CD14-positive monocyte (primary cell): ENCODE measurements at regions not wholly inside any gene's neighbourhood (a gene's known extent, or its start where the extent isn't known, plus 50 kb on each side); places are given as distances from the start of the nearest gene placed in this dataset.

Source experiments
- DNase-seq, 3 donors: peaks; one replicate each; pipeline ENCODE4 v3.0.0-alpha.2; 2011 to 2022
- H2AFZ ChIP-seq: 2 replicates; pipeline ENCODE4 v1.6.0; 2012; ENCODE audit warnings: mild to moderate bottlenecking, low read depth, low read length, inconsistent platforms; ENCODE audit not compliant: insufficient read depth, poor library complexity, severe bottlenecking
- H3K27ac ChIP-seq, 2 donors: 1 replicate in 1 of 2; 2 replicates in 1 of 2; pipeline ENCODE4 v1.5.1; 2012 to 2013; ENCODE audit warnings: low read length in 2 of 2, control low read depth in 1 of 2, inconsistent platforms in 1 of 2, low read depth in 1 of 2, mild to moderate bottlenecking in 1 of 2
- H3K27me3 ChIP-seq, 2 donors: one replicate each; pipeline versions ENCODE4 v1.6.0 to v1.6.1; 2011 to 2013; ENCODE audit warnings: low read length in 2 of 2; ENCODE audit not compliant: control insufficient read depth in 2 of 2, insufficient read depth in 2 of 2
- H3K36me3 ChIP-seq, 2 donors: replicated peaks in 1 of 2; 1 replicate in 1 of 2; 2 replicates in 1 of 2; pipeline versions ENCODE4 v1.5.1 to v1.6.1; 2012 to 2013; ENCODE audit warnings: low read length in 2 of 2, control low read depth in 1 of 2, inconsistent platforms in 1 of 2, mild to moderate bottlenecking in 1 of 2; ENCODE audit not compliant: insufficient read depth in 2 of 2, control insufficient read depth in 1 of 2
- H3K4me1 ChIP-seq, 2 donors: 1 replicate in 1 of 2; 2 replicates in 1 of 2; pipeline versions ENCODE4 v1.5.1 to v1.6.1; 2012 to 2013; ENCODE audit warnings: low read length in 2 of 2, control low read depth in 1 of 2, inconsistent platforms in 1 of 2, mild to moderate bottlenecking in 1 of 2, moderate library complexity in 1 of 2; ENCODE audit not compliant: insufficient read depth in 2 of 2, control insufficient read depth in 1 of 2
- H3K4me2 ChIP-seq: replicated peaks from 2 replicates; pipeline ENCODE3; 2012; ENCODE audit warnings: low read length, moderate library complexity, mild to moderate bottlenecking; ENCODE audit not compliant: poor library complexity, severe bottlenecking; ENCODE audit errors: extremely low read depth
- H3K4me3 ChIP-seq, 3 experiments: fragments of 200-600 bp in 1 of 3; sonication (generic) in 1 of 3; replicated peaks in 1 of 3; 1 replicate in 2 of 3; 2 replicates in 1 of 3; pipeline ENCODE4 v1.5.1; 2011 to 2013; ENCODE audit warnings: low read length in 3 of 3, mild to moderate bottlenecking in 3 of 3, control low read depth in 2 of 3, low read depth in 2 of 3, inconsistent platforms in 1 of 3, moderate library complexity in 1 of 3
- H3K79me2 ChIP-seq: 2 replicates; pipeline ENCODE4 v1.6.0; 2012; ENCODE audit warnings: mild to moderate bottlenecking, control low read depth, inconsistent platforms, low read length, moderate library complexity; ENCODE audit not compliant: insufficient read depth
- H3K9ac ChIP-seq: 2 replicates; pipeline ENCODE4 v1.6.0; 2017; ENCODE audit warnings: low read length, mild to moderate bottlenecking; ENCODE audit not compliant: insufficient read depth, poor library complexity, severe bottlenecking
- H3K9me3 ChIP-seq, 2 donors: replicated peaks in 1 of 2; 1 replicate in 1 of 2; 2 replicates in 1 of 2; pipeline versions ENCODE4 v1.5.1 to v1.6.1; 2012 to 2013; ENCODE audit warnings: low read length in 2 of 2, control low read depth in 1 of 2; ENCODE audit not compliant: control insufficient read depth in 1 of 2, insufficient read depth in 1 of 2
- H4K20me1 ChIP-seq: 2 replicates; pipeline ENCODE4 v1.6.0; 2012; ENCODE audit warnings: mild to moderate bottlenecking, low read length, control low read depth, moderate library complexity; ENCODE audit not compliant: insufficient read depth
- H3K27ac Mint-ChIP-seq, 7 donors: one replicate each; pipeline ENCODE4 v1.8.0; 2020; ENCODE audit warnings: mild to moderate bottlenecking in 7 of 7, mixed read lengths in 7 of 7, moderate library complexity in 6 of 7, inconsistent platforms in 2 of 7
- H3K27me3 Mint-ChIP-seq, 3 donors: one replicate each; pipeline ENCODE4 v1.8.0; 2021 to 2022; ENCODE audit warnings: low read depth in 3 of 3, mild to moderate bottlenecking in 3 of 3, mixed read lengths in 3 of 3, moderate library complexity in 3 of 3, inconsistent platforms in 1 of 3
- H3K36me3 Mint-ChIP-seq, 2 donors: one replicate each; pipeline ENCODE4 v1.8.0; 2020; ENCODE audit warnings: mixed read lengths in 2 of 2, inconsistent platforms in 1 of 2, mild to moderate bottlenecking in 1 of 2
- H3K4me1 Mint-ChIP-seq: one replicate; pipeline ENCODE4 v1.8.0; 2020; ENCODE audit warnings: mild to moderate bottlenecking, mixed read lengths
- H3K4me3 Mint-ChIP-seq, 2 donors: one replicate each; pipeline ENCODE4 v1.8.0; 2020; ENCODE audit warnings: mild to moderate bottlenecking in 2 of 2, mixed read lengths in 2 of 2, moderate library complexity in 1 of 2
- H3K9me3 Mint-ChIP-seq, 7 donors: one replicate each; pipeline ENCODE4 v1.8.0; 2020 to 2022; ENCODE audit warnings: mixed read lengths in 7 of 7, mild to moderate bottlenecking in 6 of 7, moderate library complexity in 6 of 7, inconsistent platforms in 2 of 7
- CTCF ChIP-seq: fragments of 200-600 bp; IDR thresholded peaks from one replicate; pipeline ENCODE4 v1.8.0; 2022; ENCODE audit warnings: antibody characterized with exemption, mild to moderate bottlenecking
- WGBS: methylation state at CpG from one replicate; pipeline ENCODE4 v1.1.5; 2013; ENCODE audit warnings: missing lambda C conversion rate; ENCODE audit not compliant: insufficient coverage; 5-methylcytosine and 5-hydroxymethylcytosine counted together
- intact Hi-C, 2 donors: fragments of 100-400 bp; cut with micrococcal nuclease; formaldehyde crosslinking; loops; one replicate each; pipeline versions ENCODE4 v1.15.0 to v1.15.1; 2023

DNA sequence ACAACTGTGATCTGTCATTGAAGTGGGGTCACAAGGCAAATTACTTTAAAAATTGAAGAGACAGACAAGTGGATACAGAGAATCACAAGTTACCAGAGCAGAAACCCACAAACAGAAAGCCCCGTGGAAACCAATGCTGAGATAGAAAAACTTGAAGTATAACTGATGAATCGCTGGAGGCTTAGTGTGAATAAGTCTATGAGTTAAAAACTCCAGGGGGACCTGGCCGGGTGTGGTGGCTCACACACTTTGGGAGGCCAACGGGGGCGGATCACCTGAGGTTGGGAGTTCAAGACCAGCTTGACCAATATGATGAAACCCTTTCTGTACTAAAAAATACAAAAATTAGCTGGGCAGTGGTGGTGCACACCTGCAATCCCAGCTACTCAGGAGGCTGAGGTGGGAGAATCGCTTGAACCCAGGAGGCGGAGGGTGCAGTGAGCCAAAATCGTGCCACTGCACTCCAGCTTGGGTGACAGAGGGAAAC lies 69.7 kb upstream of the ZNRF2 start:
- WGBS = 85% methylated on average over 3 of the region's 8 CpGs
- Mint-ChIP-seq H3K4me1 (peaks cover 17% of the 10 kb centered on the region), H3K36me3 (peaks cover 0 to 6% of the 10 kb centered on the region in 2 donors), H3K9me3 (peaks cover 3 to 12% (median 11%) of the 10 kb centered on the region in 7 donors), H3K27me3 (peaks cover 0 to 1% (median 0%) of the 10 kb centered on the region in 3 donors), H3K27ac (no peak overlapping the region), H3K4me3 (no peak overlapping the region)
- H3K9me3 ChIP-seq = peaks cover 0 to 11% of the 10 kb centered on the region in 2 donors
- no peak overlapping the region for H3K27ac ChIP-seq
- H3K4me3 ChIP-seq = no peak overlapping the region
- no peaks in the 10 kb centered on the region for H3K27me3 ChIP-seq
- H3K9ac ChIP-seq = no peak overlapping the region
- DNase-seq = no peak
- H3K36me3 ChIP-seq = no peaks in the 10 kb centered on the region
- no peaks in the 10 kb centered on the region for H4K20me1 ChIP-seq
- H2AFZ ChIP-seq = no peak overlapping the region
- H3K4me1 ChIP-seq = peaks cover 12 to 18% of the 10 kb centered on the region in 2 donors
- intact Hi-C loops = no loop called here
- no peak for TF ChIP-seq CTCF
- H3K79me2 ChIP-seq = no peaks in the 10 kb centered on the region
- H3K4me2 ChIP-seq = no peak overlapping the region

- H3K4me2 ChIP-seq = no peak overlapping the region
- H3K27me3 ChIP-seq = no peaks in the 10 kb centered on the region
- TF ChIP-seq CTCF = no peak
- H3K9me3 ChIP-seq = peaks cover 0 to 14% of the 10 kb centered on the region in 2 donors
- H3K27ac ChIP-seq = no peak overlapping the region
- H3K36me3 ChIP-seq = no peaks in the 10 kb centered on the region
- Mint-ChIP-seq H3K4me3 (no peak overlapping the region), H3K9me3 (peaks cover 7 to 26% (median 17%) of the 10 kb centered on the region in 7 donors), H3K27ac (no peak overlapping the region), H3K4me1 (peaks cover 44% of the 10 kb centered on the region), H3K27me3 (peaks cover 0 to 4% (median 0%) of the 10 kb centered on the region in 3 donors), H3K36me3 (peaks cover 0 to 7% of the 10 kb centered on the region in 2 donors)
- DNase-seq = no peak
- no peaks in the 10 kb centered on the region for H4K20me1 ChIP-seq
- no peak overlapping the region for H2AFZ ChIP-seq
- no CpG with 5 or more reads among the region's 5 CpGs for WGBS
- H3K9ac ChIP-seq = no peak overlapping the region
- intact Hi-C loops = loop anchor here (5.0 to 10.0 kb wide), 3 partner anchors 34 to 57 kb away; no protein-coding TSS in a partner anchor
- no peaks in the 10 kb centered on the region for H3K79me2 ChIP-seq
- H3K4me3 ChIP-seq = no peak overlapping the region
- peaks cover 41 to 45% of the 10 kb centered on the region in 2 donors for H3K4me1 ChIP-seq
These were observed 62.6 kb upstream of the ZNRF2 start for GRCh38 chr7:30221764-30222163.
